ENCODE measurements at regions not wholly inside any gene's neighbourhood (a gene's known extent, or its start where the extent isn't known, plus 50 kb on each side); places are given as distances from the start of the nearest gene placed in this dataset.

GRCh38 chr4:100826808-100827548, 309.2 kb upstream of the EMCN start:
- TF ChIP-seq EZH2 (IDR thresholded peaks at IDR 0.05; ENCODE audit: borderline replicate concordance, low read depth, low read length, poor library complexity, severe bottlenecking) (no peak), CTCF (conservative IDR thresholded peaks at IDR 0.05; ENCODE audit: low read depth, low read length) (no peak)
